GM06990 (cell line): ENCODE measurements at regions not wholly inside any gene's neighbourhood (a gene's known extent, or its start where the extent isn't known, plus 50 kb on each side); places are given as distances from the start of the nearest gene placed in this dataset.

Experiments
- DNase-seq: peaks from one replicate; pipeline ENCODE4 v3.0.0-alpha.2; 2011; ENCODE audit not compliant: insufficient read length; ENCODE audit errors: extremely low read depth
- H3K27me3 ChIP-seq: replicated peaks from 2 replicates; pipeline ENCODE4 v1.6.0; 2011; ENCODE audit warnings: low read length; ENCODE audit not compliant: control insufficient read depth, insufficient read depth
- H3K36me3 ChIP-seq: 2 replicates; pipeline ENCODE4 v1.5.1; 2011; ENCODE audit warnings: low read length; ENCODE audit not compliant: control insufficient read depth, insufficient read depth
- H3K4me3 ChIP-seq: replicated peaks from 2 replicates; pipeline ENCODE4 v1.5.1; 2011; ENCODE audit warnings: low read depth, mild to moderate bottlenecking, control low read depth, low read length
- CTCF ChIP-seq: IDR thresholded peaks from 2 replicates; pipeline ENCODE4 v1.5.1; 2011; ENCODE audit warnings: low read length, control low read depth, mild to moderate bottlenecking, inconsistent platforms; ENCODE audit not compliant: insufficient read depth, poor library complexity, severe bottlenecking

DNA sequence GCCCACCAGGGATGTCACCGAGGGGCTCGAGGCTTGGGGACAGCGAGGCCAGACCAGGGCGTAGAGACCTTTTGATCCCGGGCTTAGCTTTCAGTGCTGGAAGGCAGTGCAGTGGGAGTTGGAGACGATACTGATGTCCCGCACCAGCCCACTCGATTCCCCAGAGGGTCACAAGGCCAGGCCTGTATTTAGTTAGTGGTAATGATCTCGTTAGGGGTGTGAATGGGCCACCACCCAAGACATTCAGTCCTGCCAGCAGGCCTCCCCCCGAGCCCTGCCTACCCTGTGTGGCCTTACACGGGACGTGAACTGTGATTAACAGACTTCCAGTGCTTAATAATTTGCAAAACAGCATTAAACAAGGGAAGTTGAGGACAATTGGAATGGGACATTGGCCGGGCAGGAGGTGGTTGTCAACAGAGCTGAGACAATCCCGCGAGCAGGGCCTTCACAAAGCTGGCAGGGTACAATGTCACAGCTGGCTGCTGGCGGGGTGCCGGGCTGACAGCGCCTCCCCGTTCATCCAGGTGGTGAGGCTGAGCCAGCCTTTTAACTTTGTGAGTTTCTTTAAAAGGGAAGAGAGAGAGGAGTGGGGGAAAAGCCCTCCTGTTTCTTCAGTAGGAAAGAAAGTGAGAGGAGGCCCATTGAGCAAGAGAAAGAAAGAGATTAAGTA is 175.3 kb upstream of the RALGAPA2 start:
- TF ChIP-seq CTCF, result no peak
- Histone ChIP-seq H3K4me3 (no peak overlapping the region), H3K27me3 (no peaks in the 10 kb centered on the region)

DNA sequence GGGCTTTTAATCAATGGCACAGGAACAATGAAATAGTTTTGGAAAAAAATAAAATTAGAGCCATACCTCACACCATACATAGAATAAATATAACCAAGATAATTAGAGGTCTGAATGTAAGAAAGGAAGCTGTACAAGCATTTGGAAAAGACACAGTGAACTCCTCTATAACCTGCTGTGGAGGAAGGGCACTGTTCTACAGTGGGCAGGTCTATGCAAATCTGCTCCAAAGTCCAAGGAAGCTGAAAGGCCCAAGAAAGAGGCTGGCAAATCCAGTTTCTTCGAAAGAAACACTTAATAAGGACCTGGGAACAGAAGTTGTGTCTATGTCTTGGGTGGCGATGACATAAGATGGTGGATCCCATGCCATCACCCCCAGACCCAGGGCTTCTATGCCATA is 169.4 kb upstream of the RALGAPA2 start:
- no peaks in the 10 kb centered on the region for H3K36me3 ChIP-seq
- TF ChIP-seq CTCF, result no peak
- H3K4me3 ChIP-seq, result no peak overlapping the region
- no peak for DNase-seq
- no peaks in the 10 kb centered on the region; the same call in 1 of the 2 replicates for H3K27me3 ChIP-seq

More for the DNA sequence above, 175.3 kb upstream of the RALGAPA2 start:
- no peak for DNase-seq
- H3K36me3 ChIP-seq, result no peaks in the 10 kb centered on the region

GRCh38 chr20:20877079-20877478 is 164.6 kb upstream of the RALGAPA2 start:
- Histone ChIP-seq H3K36me3 (no peaks in the 10 kb centered on the region), H3K27me3 (peaks cover 2% of the 10 kb centered on the region; the same call in 1 of the 2 replicates)
- no peak for TF ChIP-seq CTCF

DNA sequence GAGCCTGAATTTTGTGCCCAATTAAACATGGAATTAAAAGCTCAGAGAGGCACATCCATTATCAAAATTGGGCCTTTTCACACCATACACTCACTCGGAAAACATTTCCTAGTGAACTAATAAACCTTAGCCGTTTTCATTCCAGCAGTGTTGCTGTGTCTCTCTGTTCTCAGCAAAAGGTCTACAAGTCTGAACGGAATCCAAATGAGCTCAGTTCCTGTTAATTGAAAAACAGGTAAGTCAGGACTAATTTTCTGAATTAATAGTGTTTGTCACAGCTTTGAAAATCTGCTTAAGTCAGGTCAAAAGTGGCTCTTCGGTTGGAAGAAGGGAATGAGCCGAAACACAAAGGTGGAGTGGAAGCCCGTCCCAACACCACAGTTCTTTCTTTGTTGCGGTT is 163.3 kb upstream of the RALGAPA2 start:
- Histone ChIP-seq H3K27me3 (0 out of 2 replicates have a peak, but pooled peaks cover 2% of the 10 kb centered on the region), H3K4me3 (no peak overlapping the region), H3K36me3 (no peaks in the 10 kb centered on the region)
- DNase-seq, result no peak
- no peak for TF ChIP-seq CTCF

More at GRCh38 chr20:20877079-20877478, 164.6 kb upstream of the RALGAPA2 start:
- no peak overlapping the region for H3K4me3 ChIP-seq
- DNase-seq, result no peak

DNA sequence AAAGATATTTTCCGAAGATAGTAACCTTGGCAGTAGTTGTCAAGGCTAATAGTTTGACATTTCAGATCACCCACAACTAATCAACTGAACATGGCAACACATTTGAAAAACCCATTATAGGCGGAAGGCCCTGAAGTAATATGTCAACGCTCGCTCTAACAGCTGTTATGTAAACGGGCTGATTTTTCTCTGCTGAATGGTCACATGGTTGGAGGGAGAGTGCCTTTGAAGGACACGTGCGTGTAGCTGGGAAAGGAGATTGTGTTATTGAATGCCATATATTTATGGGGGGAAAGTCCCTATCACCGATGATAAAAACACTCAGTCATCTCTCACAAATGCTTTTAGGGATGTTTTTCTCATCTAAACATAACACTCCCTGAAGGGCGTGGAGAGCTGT is 160.0 kb upstream of the RALGAPA2 start:
- H3K4me3 ChIP-seq, result no peak overlapping the region
- no peak for TF ChIP-seq CTCF
- peaks cover 2% of the 10 kb centered on the region; the same call in 1 of the 2 replicates for H3K27me3 ChIP-seq
- H3K36me3 ChIP-seq, result no peaks in the 10 kb centered on the region
- no peak for DNase-seq
